Caco-2 (cell line): ENCODE measurements at regions not wholly inside any gene's neighbourhood (a gene's known extent, or its start where the extent isn't known, plus 50 kb on each side); places are given as distances from the start of the nearest gene placed in this dataset.

ENCODE experiments used
- BruUV-seq: library from RNA; stranded (reverse); fragments of 400-500 nt; replicated peaks from 2 replicates; lab custom pipeline; 2021; lab: Mats Ljungman, UMichigan
- CTCF ChIA-PET: fragments of 300-600 bp; sonication (Branson Sonifier 250); formaldehyde crosslinking; loops from one replicate; lab custom pipeline; 2022; ENCODE audit warnings: antibody characterized with exemption; lab: Charles Lee
- POLR2A ChIA-PET: fragments of 300-600 bp; sonication (Branson Sonifier 250); formaldehyde crosslinking; loops from one replicate; lab custom pipeline; 2022; ENCODE audit warnings: antibody characterized with exemption; lab: Charles Lee
- DNase-seq, 2 experiments: peaks; one replicate each; pipeline versions ENCODE4 v3.0.0 to v3.0.0-alpha.2; 2020 to 2022
- H3K27me3 ChIP-seq: replicated peaks from 2 replicates; pipeline ENCODE4 v1.6.0; 2011; ENCODE audit warnings: low read length; ENCODE audit not compliant: control insufficient read depth, insufficient read depth
- H3K36me3 ChIP-seq: 2 replicates; pipeline ENCODE4 v1.5.1; 2011; ENCODE audit warnings: low read length; ENCODE audit not compliant: control insufficient read depth, insufficient read depth
- H3K4me1 ChIP-seq: fragments of 250-450 bp; sonication (Bioruptor Pico); 2 replicates; pipeline ENCODE4 v1.5.1; 2020; ENCODE audit warnings: mild to moderate bottlenecking
- H3K4me3 ChIP-seq: 2 replicates; pipeline ENCODE4 v1.5.1; 2011; ENCODE audit warnings: low read depth, mild to moderate bottlenecking, control low read depth, low read length
- H3K9me3 ChIP-seq: fragments of 250-450 bp; sonication (Bioruptor Pico); 2 replicates; pipeline ENCODE4 v1.5.1; 2020; ENCODE audit warnings: mild to moderate bottlenecking, moderate library complexity
- H3K27ac Mint-ChIP-seq: one replicate; pipeline ENCODE4 v1.8.0; 2022; ENCODE audit warnings: mixed read lengths; ENCODE audit not compliant: unreplicated experiment
- H3K27me3 Mint-ChIP-seq: one replicate; pipeline ENCODE4 v1.8.0; 2022; ENCODE audit warnings: mixed read lengths; ENCODE audit not compliant: insufficient read depth, unreplicated experiment
- H3K36me3 Mint-ChIP-seq: one replicate; pipeline ENCODE4 v1.8.0; 2022; ENCODE audit warnings: mild to moderate bottlenecking, mixed read lengths; ENCODE audit not compliant: insufficient read depth, unreplicated experiment
- H3K4me1 Mint-ChIP-seq: one replicate; pipeline ENCODE4 v1.8.0; 2022; ENCODE audit warnings: low read depth, mixed read lengths; ENCODE audit not compliant: unreplicated experiment
- H3K4me3 Mint-ChIP-seq: one replicate; pipeline ENCODE4 v1.8.0; 2022; ENCODE audit warnings: mild to moderate bottlenecking, moderate library complexity, mixed read lengths; ENCODE audit not compliant: unreplicated experiment
- H3K9me3 Mint-ChIP-seq: one replicate; pipeline ENCODE4 v1.8.0; 2022; ENCODE audit warnings: mixed read lengths; ENCODE audit not compliant: unreplicated experiment
- CTCF ChIP-seq, 2 experiments: fragments of 200-600 bp in 1 of 2; IDR thresholded peaks; 1 replicate in 1 of 2; 2 replicates in 1 of 2; pipeline versions ENCODE4 v1.5.1 to v1.8.0; 2011 to 2022; ENCODE audit warnings: antibody characterized with exemption in 1 of 2, control low read depth in 1 of 2, inconsistent platforms in 1 of 2, low read depth in 1 of 2, low read length in 1 of 2, mild to moderate bottlenecking in 1 of 2, moderate library complexity in 1 of 2; ENCODE audit not compliant: insufficient read depth in 1 of 2, severe bottlenecking in 1 of 2, unreplicated experiment in 1 of 2
- intact Hi-C: fragments of 100-400 bp; cut with micrococcal nuclease; formaldehyde crosslinking; loops from one replicate; pipeline ENCODE4 v1.10.0; 2022; ENCODE audit not compliant: unreplicated experiment

GRCh38 chr15:69854521-69855181 is 243.1 kb downstream of the TLE3 start:
- no peak for TF ChIP-seq CTCF (IDR thresholded peaks at IDR 0.05; ENCODE audit: insufficient read depth in 1 of 2, low read depth in 1 of 2, low read length in 1 of 2, severe bottlenecking in 1 of 2, unreplicated experiment in 1 of 2)
- Histone ChIP-seq H3K4me3 (no peak overlapping the region), H3K4me1 (no peaks in the 10 kb centered on the region), H3K9me3 (no peaks in the 10 kb centered on the region), H3K36me3 (no peaks in the 10 kb centered on the region), H3K27me3 (no peaks in the 10 kb centered on the region)
- Mint-ChIP-seq H3K27ac (no peak overlapping the region), H3K4me3 (no peak overlapping the region), H3K27me3 (no peaks in the 10 kb centered on the region), H3K9me3 (no peaks in the 10 kb centered on the region), H3K36me3 (no peaks in the 10 kb centered on the region), H3K4me1 (no peaks in the 10 kb centered on the region)
- BruUV-seq = no TSS peak
- ChIA-PET CTCF (no interaction called here), POLR2A (no interaction called here)
- intact Hi-C loops = no loop called here
- no peak for DNase-seq

GRCh38 chr15:69855258-69856000 is 242.3 kb downstream of the TLE3 start:
- TF ChIP-seq CTCF (IDR thresholded peaks at IDR 0.05; ENCODE audit: insufficient read depth in 1 of 2, low read depth in 1 of 2, low read length in 1 of 2, severe bottlenecking in 1 of 2, unreplicated experiment in 1 of 2) = no peak
- H3K36me3 Mint-ChIP-seq = no peaks in the 10 kb centered on the region
- no peaks in the 10 kb centered on the region for H3K36me3 ChIP-seq
- no peak overlapping the region for H3K27ac Mint-ChIP-seq
- no peaks in the 10 kb centered on the region for H3K27me3 ChIP-seq
- no peak overlapping the region for H3K4me3 ChIP-seq
- H3K4me1 ChIP-seq = no peaks in the 10 kb centered on the region
- no peaks in the 10 kb centered on the region for H3K27me3 Mint-ChIP-seq
- ChIA-PET CTCF (no interaction called here), POLR2A (no interaction called here)
- DNase-seq = no peak
- no peaks in the 10 kb centered on the region for H3K9me3 ChIP-seq
- H3K9me3 Mint-ChIP-seq = no peaks in the 10 kb centered on the region
- BruUV-seq = no TSS peak
- no peak overlapping the region for H3K4me3 Mint-ChIP-seq
- intact Hi-C loops = no loop called here
- no peaks in the 10 kb centered on the region for H3K4me1 Mint-ChIP-seq

GRCh38 chr15:69857250-69857649 is 240.5 kb downstream of the TLE3 start:
- no peak for TF ChIP-seq CTCF (IDR thresholded peaks at IDR 0.05; ENCODE audit: insufficient read depth in 1 of 2, low read depth in 1 of 2, low read length in 1 of 2, severe bottlenecking in 1 of 2, unreplicated experiment in 1 of 2)
- ChIA-PET CTCF (no interaction called here), POLR2A (no interaction called here)
- intact Hi-C loops = no loop called here
- BruUV-seq = no TSS peak
- Histone ChIP-seq H3K36me3 (no peaks in the 10 kb centered on the region), H3K4me1 (peaks cover 16% of the 10 kb centered on the region), H3K9me3 (no peaks in the 10 kb centered on the region), H3K4me3 (no peak overlapping the region), H3K27me3 (no peaks in the 10 kb centered on the region)
- Mint-ChIP-seq H3K9me3 (no peaks in the 10 kb centered on the region), H3K36me3 (no peaks in the 10 kb centered on the region), H3K4me1 (peaks cover 11% of the 10 kb centered on the region), H3K4me3 (no peak overlapping the region), H3K27me3 (no peaks in the 10 kb centered on the region), H3K27ac (no peak overlapping the region)
- DNase-seq = no peak
